ENCODE measurements at regions not wholly inside any gene's neighbourhood (a gene's known extent, or its start where the extent isn't known, plus 50 kb on each side); places are given as distances from the start of the nearest gene placed in this dataset.

- TF ChIP-seq, protein P1, sequence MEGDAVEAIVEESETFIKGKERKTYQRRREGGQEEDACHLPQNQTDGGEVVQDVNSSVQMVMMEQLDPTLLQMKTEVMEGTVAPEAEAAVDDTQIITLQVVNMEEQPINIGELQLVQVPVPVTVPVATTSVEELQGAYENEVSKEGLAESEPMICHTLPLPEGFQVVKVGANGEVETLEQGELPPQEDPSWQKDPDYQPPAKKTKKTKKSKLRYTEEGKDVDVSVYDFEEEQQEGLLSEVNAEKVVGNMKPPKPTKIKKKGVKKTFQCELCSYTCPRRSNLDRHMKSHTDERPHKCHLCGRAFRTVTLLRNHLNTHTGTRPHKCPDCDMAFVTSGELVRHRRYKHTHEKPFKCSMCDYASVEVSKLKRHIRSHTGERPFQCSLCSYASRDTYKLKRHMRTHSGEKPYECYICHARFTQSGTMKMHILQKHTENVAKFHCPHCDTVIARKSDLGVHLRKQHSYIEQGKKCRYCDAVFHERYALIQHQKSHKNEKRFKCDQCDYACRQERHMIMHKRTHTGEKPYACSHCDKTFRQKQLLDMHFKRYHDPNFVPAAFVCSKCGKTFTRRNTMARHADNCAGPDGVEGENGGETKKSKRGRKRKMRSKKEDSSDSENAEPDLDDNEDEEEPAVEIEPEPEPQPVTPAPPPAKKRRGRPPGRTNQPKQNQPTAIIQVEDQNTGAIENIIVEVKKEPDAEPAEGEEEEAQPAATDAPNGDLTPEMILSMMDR (IDR thresholded peaks at IDR 0.05; ENCODE audit: extremely low read depth in 1 of 2, insufficient read depth in 1 of 2, low read depth in 1 of 2, low read length in 2 of 2) = no peak
- no peak for TF ChIP-seq EZH2 (IDR thresholded peaks at IDR 0.05; ENCODE audit: borderline replicate concordance, low read depth, low read length, severe bottlenecking)
- no peak for TF ChIP-seq MYC (IDR thresholded peaks at IDR 0.05; ENCODE audit: low read depth, low read length)
- no peak for TF ChIP-seq MAX (IDR thresholded peaks at IDR 0.05; ENCODE audit: insufficient read depth, insufficient read length)
- no peak for TF ChIP-seq POLR2A (IDR thresholded peaks at IDR 0.05; ENCODE audit: low read depth, low read length)
- TF ChIP-seq POLR2AphosphoS5 (IDR thresholded peaks at IDR 0.05; ENCODE audit: insufficient read depth, low read depth, low read length) = no peak
- TF ChIP-seq JUN (IDR thresholded peaks at IDR 0.05; ENCODE audit: borderline replicate concordance, insufficient read depth, insufficient read length, low read depth) = no peak
Observed at GRCh38 chr15:38163658-38164057, 89.0 kb upstream of the SPRED1 start.

Measured in endothelial cell of umbilical vein (primary cell).